ENCODE measurements at regions not wholly inside any gene's neighbourhood (a gene's known extent, or its start where the extent isn't known, plus 50 kb on each side); places are given as distances from the start of the nearest gene placed in this dataset.

GRCh38 chr16:20147091-20147490, 73.4 kb upstream of the GPR139 start:
- TF ChIP-seq ZNF296 (CRISPR knock-in tag; conservative IDR thresholded peaks at IDR 0.05) = no peak
- TF ChIP-seq IKZF5 (CRISPR knock-in tag; IDR thresholded peaks at IDR 0.05) = no peak
- TF ChIP-seq ATF3 (CRISPR knock-in tag; IDR thresholded peaks at IDR 0.05) = no peak
- TF ChIP-seq FOXJ3 (CRISPR knock-in tag; IDR thresholded peaks at IDR 0.05; ENCODE audit: borderline replicate concordance) = no peak
- no peak for TF ChIP-seq YEATS4 (CRISPR knock-in tag; IDR thresholded peaks at IDR 0.05; ENCODE audit: borderline replicate concordance)
- no peak for TF ChIP-seq CEBPG (CRISPR knock-in tag; IDR thresholded peaks at IDR 0.05)
- no peak for TF ChIP-seq CTCF (CRISPR knock-in tag; IDR thresholded peaks at IDR 0.05)
- TF ChIP-seq ZNF18 (CRISPR knock-in tag; IDR thresholded peaks at IDR 0.05; ENCODE audit: insufficient replicate concordance) = no peak
- no peak for TF ChIP-seq GLMP (CRISPR knock-in tag; IDR thresholded peaks at IDR 0.05; ENCODE audit: borderline replicate concordance)
- no peak for TF ChIP-seq TOE1 (CRISPR knock-in tag; IDR thresholded peaks at IDR 0.05)
